Stimulated activated CD8-positive, alpha-beta memory T cell treated with anti-CD3 and anti-CD28 coated beads, Interleukin-4, amount 100 ng/mL, for 1 hour (primary cell): ENCODE measurements at regions not wholly inside any gene's neighbourhood (a gene's known extent, or its start where the extent isn't known, plus 50 kb on each side); places are given as distances from the start of the nearest gene placed in this dataset.

Experiments used
- DNase-seq, 2 donors: peaks; one replicate each; pipeline ENCODE4 v3.0.0-alpha.2; 2020; ENCODE audit warnings: low read depth in 2 of 2, low spot score in 1 of 2

DNA sequence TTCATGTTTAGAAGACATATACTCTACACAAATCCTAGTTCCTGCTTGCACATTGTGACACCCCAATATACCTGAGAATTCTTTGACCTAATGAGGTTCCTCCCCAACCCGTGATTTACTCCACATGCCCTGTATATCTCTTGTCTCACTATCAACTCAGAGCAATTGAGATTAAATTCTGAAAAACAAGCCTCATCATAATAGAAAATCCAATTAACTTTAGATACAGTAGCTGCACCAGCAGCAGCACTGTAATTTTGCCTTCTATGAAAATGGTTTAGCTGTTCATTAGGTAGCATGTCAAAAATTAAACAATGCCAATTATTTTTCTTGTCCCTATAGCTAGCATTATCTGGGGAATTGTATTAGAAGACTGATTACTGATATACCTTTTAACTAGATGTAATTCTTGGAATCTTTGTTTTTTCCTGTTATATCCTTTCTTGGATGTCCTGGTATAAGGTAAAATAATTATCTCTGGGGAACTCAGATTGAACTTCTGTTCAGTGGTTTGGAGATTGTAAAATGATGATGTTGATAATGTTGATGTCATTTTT lies 218.9 kb upstream of the TANK start:
- no peak for DNase-seq

DNA sequence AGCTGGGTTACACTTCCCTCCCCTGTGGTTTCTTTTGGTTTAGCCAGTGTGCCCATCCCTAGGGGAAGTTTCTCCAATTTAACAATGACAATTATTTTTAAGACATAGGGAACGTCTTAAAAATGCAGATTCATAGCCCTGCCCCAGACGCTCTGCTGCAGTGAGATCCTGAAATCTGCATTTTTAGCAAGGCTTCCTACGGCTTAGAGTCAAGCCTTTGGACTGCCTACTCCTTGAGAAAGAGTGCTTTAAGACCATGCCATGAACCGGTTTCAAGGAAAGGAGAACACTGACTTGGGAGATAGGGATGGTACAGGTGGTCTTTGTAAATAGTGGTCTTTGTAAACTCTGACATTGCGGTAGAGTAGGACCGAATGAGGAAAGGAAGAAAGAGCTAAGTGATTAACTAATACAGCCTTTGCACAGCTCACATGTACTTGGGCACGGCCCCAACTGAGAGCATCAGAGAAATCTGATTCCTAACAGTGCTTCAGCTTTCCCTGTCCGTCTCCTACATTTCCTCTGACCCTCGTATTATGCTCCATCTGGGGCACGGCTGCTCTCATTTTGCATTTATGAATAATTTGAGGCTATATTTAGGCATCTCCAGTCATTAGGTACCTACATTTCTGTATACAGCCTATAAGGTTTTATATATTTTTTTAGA lies 217.6 kb upstream of the TANK start:
- no peak for DNase-seq

DNA sequence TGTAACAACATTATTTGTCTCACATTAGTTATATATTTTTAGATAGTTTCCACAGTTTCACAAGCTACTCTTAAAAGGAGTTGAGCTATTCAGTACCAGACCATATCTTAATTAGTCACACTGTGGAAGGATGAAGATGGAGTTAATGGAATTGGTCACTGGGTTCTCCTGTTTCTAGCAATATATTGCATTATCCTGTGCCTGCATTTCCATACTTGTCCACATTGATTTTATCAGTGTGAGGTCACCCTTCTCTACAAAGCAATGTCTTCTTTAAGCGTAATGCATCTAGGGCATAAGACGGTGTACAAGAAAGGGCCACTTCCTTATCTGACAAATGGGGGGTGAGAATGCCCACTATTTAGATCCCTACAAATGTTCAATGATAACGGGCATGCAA lies 216.8 kb upstream of the TANK start:
- no peak for DNase-seq

DNA sequence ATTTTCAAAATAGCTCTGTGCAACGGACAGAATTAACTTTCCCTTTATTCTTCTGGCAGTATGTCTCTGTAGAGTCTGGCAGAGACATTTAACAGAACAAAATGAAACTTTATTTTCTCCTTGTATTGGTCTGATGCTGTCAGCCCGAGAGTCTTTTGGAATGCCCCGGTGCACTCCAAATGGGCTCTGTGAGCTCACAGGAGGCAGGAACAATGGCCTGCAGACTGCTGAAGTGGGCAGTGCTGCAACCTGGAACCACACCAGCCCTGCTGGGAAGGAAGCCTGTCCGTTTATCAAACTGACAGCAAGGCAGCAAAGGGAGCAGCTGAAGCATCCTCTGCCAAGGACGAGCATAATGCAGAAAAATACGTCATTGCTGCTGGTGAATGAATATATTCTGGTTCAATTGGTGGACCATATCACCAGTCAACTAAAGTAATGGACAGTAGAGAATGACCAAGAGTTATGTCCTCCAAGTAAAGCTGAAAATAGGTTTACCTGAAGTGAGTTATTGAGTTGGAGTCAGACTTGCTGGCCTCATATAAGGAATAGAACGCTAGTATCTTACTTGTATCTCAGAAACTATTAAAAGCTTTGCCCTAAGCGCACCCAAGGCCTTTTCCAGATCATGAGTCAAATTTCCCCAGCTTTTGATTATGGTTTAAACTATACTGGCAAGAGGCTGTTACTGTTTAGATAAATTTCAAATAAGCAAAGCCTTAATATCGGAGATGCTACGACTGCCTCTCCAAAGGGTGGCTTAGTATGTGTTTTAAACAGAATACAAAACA lies 207.6 kb upstream of the TANK start:
- no peak for DNase-seq

GRCh38 chr2:160955578-160955977 lies 204.7 kb upstream of the TANK start:
- no peak for DNase-seq

GRCh38 chr2:160956243-160956802 lies 203.9 kb upstream of the TANK start:
- no peak for DNase-seq

DNA sequence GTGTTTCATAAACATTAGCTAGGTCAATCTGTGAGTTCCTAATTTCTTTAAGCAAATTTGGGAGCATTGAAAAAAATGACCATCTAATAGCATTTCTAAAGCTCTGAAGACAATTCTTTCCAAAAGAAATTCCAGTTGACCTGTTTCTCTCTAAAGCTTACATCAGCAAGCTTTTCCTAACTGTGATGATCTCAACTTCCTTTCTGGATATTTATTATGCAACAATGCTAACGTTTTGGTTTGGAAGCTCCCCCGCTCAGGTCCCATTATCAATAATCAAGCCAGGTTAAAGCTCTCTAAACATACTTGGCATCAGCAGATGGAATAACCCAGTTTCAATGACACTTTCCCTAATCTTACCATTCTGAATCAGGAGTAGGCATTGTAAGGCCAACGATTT lies 196.3 kb upstream of the TANK start:
- DNase-seq = no peak

GRCh38 chr2:160967523-160967922 lies 192.7 kb upstream of the TANK start:
- DNase-seq = no peak

GRCh38 chr2:160968183-160968582 lies 192.0 kb upstream of the TANK start:
- no peak for DNase-seq

GRCh38 chr2:160970052-160970965 lies 189.9 kb upstream of the TANK start:
- no peak for DNase-seq

- no peak for DNase-seq
Measured at GRCh38 chr2:160973991-160974390, 186.2 kb upstream of the TANK start.

DNA sequence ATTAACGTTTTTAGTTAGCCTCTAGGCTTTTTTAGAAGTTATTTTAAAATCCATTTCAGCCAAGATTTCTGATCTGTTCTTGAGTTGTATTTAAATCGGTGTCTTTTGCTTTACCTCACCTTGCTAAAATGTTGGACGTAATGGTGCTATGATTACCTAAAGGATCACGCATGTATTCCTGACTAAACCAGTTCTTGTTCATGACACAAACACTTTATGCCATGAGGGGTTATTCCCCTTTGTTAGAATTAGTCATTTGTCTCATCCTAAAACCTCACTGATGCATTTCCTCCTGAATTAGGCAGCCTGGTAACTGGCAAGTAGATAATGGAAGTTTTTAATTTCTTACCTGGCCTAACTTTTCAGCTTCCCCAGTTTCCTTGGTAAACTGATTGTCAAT lies 185.4 kb upstream of the TANK start:
- no peak for DNase-seq

- no peak for DNase-seq
Measured at GRCh38 chr2:160976797-160977196, 183.4 kb upstream of the TANK start.

GRCh38 chr2:160977376-160977775 lies 182.9 kb upstream of the TANK start:
- DNase-seq = no peak

GRCh38 chr2:160977854-160978253 lies 182.4 kb upstream of the TANK start:
- DNase-seq = no peak

DNA sequence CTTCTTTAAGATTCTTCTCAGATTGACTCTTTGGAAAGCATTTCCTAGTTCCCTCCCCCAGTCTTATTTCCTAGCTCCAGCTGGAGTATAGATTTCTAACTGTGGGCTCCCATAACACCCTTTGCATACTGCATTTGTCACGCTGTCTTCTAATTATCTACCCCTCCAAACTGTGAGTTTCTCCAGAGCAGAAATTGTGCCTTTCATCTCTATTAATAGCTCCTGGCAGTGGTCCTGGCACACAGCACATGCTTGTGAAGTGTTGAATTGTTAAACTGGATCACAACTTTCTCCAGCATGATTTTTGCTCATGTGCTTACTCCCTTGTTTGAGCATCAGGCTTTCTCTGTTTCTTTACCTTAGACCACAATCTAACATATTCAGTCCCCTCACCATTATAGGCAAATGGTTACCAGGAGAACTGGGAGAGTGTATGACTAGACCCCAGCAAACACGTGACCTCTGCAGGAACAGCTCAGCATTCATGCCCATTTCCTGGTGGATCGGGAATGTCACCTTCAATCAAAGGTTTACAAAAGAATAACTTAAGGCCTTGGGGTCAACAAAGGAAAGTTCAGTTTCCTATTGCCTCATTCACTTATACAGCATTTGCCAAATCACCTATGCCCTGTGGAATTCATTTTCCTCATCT lies 175.7 kb upstream of the TANK start:
- no peak for DNase-seq

- DNase-seq = no peak
Measured at GRCh38 chr2:160989778-160990177, 170.4 kb upstream of the TANK start.

GRCh38 chr2:160993654-160994061 lies 166.6 kb upstream of the TANK start:
- DNase-seq = no peak

DNA sequence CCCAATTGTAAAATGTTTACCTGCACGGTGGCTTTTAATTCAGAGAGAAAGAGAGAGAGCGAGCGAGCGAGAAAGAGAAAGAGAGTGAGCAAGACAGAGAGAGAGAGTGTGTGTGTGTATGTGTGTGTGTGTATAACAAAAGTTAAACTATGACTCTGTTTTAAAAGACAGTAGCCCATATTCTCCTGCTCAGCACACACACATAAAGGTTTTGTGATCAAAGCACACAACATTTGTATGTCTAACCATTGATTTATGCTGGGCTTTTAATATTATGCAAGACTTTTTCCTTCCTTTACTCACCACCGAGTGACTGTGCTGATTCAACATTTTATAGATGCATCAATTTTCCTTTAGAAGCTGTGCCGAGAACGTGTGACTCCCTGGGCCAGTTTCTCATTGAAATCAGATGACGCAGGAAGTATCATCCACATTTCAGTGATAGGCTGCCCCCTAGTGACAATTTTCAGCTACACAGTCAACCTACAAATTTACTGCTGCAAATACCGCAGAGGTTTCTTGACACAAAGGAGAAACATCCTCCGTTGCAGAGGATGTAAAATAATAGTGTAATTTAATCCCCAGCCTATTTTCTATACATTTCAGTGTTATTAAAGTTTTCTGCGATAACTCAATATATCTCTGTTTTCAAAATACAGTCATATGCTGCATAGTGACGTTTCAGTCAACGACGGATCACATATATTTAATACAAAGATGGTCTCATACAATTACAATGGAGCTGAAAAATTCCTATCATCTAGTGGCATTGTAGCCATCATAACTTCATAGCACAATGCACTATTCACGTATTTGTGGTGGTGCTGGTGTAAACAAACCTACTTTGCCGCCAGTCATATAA lies 165.9 kb upstream of the TANK start:
- peak; percentile 25 to 43 for DNase-seq

GRCh38 chr2:160996584-160996983 lies 163.6 kb upstream of the TANK start:
- no peak for DNase-seq
